ENCODE measurements at regions not wholly inside any gene's neighbourhood (a gene's known extent, or its start where the extent isn't known, plus 50 kb on each side); places are given as distances from the start of the nearest gene placed in this dataset.

DNA sequence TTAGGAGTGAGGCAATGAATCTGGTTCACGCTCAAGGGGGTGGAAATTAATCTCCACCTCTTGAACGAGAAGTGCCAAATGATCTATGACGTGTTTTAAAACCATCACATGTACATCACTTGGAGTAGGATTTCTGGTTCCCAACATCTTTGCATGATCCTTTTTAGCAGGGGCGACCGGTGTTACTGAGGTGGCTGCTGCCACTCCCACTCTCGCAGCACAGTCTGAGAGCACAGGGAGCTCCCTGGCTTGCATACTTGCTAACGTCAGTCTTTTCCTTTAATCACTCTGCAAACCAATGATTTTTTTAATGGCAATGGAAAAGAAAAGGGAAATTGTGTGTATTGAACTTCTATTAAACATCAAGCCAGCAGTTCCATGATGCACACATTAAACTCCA is 624.4 kb downstream of the IRX1 start:
- TF ChIP-seq POLR2A (IDR thresholded peaks at IDR 0.05), result no peak
- TF ChIP-seq, protein P1, sequence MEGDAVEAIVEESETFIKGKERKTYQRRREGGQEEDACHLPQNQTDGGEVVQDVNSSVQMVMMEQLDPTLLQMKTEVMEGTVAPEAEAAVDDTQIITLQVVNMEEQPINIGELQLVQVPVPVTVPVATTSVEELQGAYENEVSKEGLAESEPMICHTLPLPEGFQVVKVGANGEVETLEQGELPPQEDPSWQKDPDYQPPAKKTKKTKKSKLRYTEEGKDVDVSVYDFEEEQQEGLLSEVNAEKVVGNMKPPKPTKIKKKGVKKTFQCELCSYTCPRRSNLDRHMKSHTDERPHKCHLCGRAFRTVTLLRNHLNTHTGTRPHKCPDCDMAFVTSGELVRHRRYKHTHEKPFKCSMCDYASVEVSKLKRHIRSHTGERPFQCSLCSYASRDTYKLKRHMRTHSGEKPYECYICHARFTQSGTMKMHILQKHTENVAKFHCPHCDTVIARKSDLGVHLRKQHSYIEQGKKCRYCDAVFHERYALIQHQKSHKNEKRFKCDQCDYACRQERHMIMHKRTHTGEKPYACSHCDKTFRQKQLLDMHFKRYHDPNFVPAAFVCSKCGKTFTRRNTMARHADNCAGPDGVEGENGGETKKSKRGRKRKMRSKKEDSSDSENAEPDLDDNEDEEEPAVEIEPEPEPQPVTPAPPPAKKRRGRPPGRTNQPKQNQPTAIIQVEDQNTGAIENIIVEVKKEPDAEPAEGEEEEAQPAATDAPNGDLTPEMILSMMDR (IDR thresholded peaks at IDR 0.05), result no peak

Measured in esophagus squamous epithelium (tissue), 4 donors.